ENCODE measurements at regions not wholly inside any gene's neighbourhood (a gene's known extent, or its start where the extent isn't known, plus 50 kb on each side); places are given as distances from the start of the nearest gene placed in this dataset.

DNA sequence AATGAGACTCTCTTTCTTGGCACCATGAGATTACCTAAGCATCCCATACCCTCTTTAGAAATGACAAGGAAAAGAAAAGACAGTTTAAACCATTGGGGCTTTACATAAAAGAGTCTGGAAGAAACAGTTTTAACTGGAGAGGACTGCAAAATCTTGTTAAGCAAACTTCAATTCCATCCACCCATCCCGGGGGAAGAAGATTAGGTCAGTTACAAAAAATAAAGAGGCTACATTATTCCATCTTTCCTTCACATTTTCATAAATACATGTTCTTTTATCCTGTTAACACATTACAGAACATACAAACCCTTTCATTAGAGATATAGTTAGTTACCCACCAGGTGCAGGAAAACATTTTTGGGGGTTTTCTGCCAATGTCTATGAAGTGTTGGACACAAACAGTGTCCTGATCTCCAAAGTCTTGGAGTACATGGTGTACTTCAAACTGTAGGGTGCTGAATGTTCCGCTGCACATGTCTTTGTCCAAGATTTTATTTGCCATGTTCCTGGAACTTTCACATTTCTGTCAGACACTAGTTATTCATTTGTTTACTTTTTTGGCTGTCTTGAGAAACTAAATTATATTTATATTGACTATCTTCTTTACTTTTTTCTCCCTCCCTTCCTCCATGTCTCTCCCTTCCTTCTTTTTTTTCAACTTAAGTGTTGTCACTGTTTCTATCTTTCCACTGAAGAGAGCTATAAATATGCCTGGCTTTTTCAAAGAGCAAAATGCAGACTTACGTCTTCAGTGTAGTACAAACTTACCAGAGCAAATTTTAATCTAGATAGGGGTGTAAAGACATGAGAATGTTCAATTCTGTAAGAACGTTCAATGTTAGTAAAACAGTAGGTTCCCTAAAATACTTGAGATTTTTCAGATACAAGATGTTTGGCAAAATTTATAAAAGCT is 410.9 kb upstream of the PRR16 start:
- 58 to 79% (median 71%) methylated on average over 4 of the region's 4 CpGs for WGBS, 5 donors
- peak overlapping the region in 1 of 5 donors; percentile 17 for H3K27ac ChIP-seq
- H3K9me3 ChIP-seq, result no peaks in the 10 kb centered on the region
- H3K36me3 ChIP-seq, result no peaks in the 10 kb centered on the region
- intact Hi-C loops (cut with DNase I; ENCODE audit: low total_unique reads), result no loop called here
- no peaks in the 10 kb centered on the region for H3K4me1 ChIP-seq
- H3K4me3 ChIP-seq, result no peak overlapping the region
- DNase-seq, result no peak
- H3K27me3 ChIP-seq, result no peaks in the 10 kb centered on the region
- TF ChIP-seq EP300 (IDR thresholded peaks at IDR 0.05) (no peak), POLR2AphosphoS5 (IDR thresholded peaks at IDR 0.05) (peak in 1 of 3 donors; percentile 22)

DNA sequence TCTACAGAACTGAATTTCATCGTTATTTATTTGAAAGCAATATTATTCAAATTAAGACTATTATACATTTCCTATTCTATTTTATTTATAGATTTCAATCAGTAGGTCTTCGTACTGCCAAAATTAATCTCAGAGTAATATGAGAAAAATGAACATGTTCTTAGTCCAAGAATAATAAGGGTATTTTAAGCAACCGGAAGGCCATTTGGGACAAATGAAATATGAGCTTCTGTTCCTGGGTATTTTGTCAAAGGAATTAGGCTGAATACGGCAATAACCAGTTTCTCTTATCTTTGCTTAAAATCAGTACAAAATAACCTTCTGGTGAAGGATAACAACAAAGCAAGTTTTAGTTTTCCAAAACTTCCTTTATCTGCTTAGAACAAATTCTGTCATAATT is 410.3 kb upstream of the PRR16 start:
- no peak for DNase-seq
- 67 to 82% (median 76%) methylated on average over 4 of the region's 4 CpGs for WGBS, 5 donors

DNA sequence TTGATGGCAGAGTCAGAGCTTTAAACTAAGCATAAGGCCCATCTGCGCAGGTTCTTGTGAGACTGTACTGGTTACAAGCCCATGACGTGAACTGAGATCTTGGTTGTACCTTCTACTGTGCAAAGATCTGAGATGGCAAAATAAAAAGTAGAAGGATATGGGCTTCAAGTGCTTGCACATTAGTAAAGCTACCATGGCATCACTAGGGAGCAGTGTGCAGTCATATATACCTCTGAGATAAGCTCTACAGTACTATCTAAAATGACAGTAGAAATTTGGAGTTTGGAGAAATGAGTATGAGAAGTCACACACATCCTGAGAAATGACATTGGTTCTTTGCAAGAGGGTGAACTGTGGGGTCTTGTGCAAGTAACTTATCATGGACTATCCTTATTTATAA is 408.2 kb upstream of the PRR16 start:
- intact Hi-C loops (cut with DNase I; ENCODE audit: low total_unique reads), result no loop called here
- Histone ChIP-seq H3K36me3 (no peaks in the 10 kb centered on the region), H3K27me3 (no peaks in the 10 kb centered on the region), H3K27ac (no peak overlapping the region), H3K4me1 (no peaks in the 10 kb centered on the region), H3K9me3 (no peaks in the 10 kb centered on the region), H3K4me3 (no peak overlapping the region)
- peak in 1 of 2 donors; percentile 36 for DNase-seq
- 82 to 89% (median 85%) methylated on average over 2 of the region's 2 CpGs for WGBS, 5 donors
- TF ChIP-seq, protein P1, sequence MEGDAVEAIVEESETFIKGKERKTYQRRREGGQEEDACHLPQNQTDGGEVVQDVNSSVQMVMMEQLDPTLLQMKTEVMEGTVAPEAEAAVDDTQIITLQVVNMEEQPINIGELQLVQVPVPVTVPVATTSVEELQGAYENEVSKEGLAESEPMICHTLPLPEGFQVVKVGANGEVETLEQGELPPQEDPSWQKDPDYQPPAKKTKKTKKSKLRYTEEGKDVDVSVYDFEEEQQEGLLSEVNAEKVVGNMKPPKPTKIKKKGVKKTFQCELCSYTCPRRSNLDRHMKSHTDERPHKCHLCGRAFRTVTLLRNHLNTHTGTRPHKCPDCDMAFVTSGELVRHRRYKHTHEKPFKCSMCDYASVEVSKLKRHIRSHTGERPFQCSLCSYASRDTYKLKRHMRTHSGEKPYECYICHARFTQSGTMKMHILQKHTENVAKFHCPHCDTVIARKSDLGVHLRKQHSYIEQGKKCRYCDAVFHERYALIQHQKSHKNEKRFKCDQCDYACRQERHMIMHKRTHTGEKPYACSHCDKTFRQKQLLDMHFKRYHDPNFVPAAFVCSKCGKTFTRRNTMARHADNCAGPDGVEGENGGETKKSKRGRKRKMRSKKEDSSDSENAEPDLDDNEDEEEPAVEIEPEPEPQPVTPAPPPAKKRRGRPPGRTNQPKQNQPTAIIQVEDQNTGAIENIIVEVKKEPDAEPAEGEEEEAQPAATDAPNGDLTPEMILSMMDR (IDR thresholded peaks at IDR 0.05), result no peak

More for the DNA sequence above, 410.3 kb upstream of the PRR16 start:
- peak overlapping the region in 1 of 5 donors; percentile 17 for H3K27ac ChIP-seq
- no peaks in the 10 kb centered on the region for H3K27me3 ChIP-seq
- no peaks in the 10 kb centered on the region for H3K4me1 ChIP-seq
- intact Hi-C loops (cut with DNase I; ENCODE audit: low total_unique reads), result no loop called here
- H3K4me3 ChIP-seq, result no peak overlapping the region
- H3K9me3 ChIP-seq, result no peaks in the 10 kb centered on the region
- H3K36me3 ChIP-seq, result no peaks in the 10 kb centered on the region
- no peak for TF ChIP-seq POLR2AphosphoS5 (IDR thresholded peaks at IDR 0.05)
- no peak for TF ChIP-seq POLR2A (IDR thresholded peaks at IDR 0.05)
- no peak for TF ChIP-seq EP300 (IDR thresholded peaks at IDR 0.05)
- TF ChIP-seq, protein P1 (IDR thresholded peaks at IDR 0.05), result no peak

DNA sequence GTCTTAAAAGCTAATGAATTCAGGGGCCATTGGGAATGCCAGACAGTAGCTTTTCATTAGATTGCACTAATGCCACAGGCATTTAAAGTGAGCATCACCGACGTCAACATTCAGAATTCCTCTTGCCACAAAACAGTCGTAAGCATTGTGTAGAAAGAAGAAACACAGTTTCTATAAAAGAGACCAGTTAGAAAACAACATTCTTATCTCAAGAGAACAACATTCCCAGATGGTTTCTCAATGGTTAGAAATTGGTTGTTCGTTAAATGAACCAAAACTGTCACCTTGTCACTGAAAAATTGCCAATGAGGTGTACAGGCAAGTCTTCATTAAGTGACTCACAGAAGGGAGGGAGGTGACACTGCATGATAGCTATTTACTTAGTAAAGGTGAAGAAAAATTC is 401.6 kb upstream of the PRR16 start:
- Histone ChIP-seq H3K9me3 (no peaks in the 10 kb centered on the region), H3K4me1 (no peaks in the 10 kb centered on the region), H3K27me3 (no peaks in the 10 kb centered on the region), H3K36me3 (no peaks in the 10 kb centered on the region), H3K4me3 (no peak overlapping the region), H3K27ac (no peak overlapping the region)
- TF ChIP-seq POLR2A (IDR thresholded peaks at IDR 0.05) (no peak), EP300 (IDR thresholded peaks at IDR 0.05) (no peak), POLR2AphosphoS5 (IDR thresholded peaks at IDR 0.05) (no peak)
- TF ChIP-seq, protein P1 (IDR thresholded peaks at IDR 0.05), result no peak
- no peak for DNase-seq
- intact Hi-C loops (cut with DNase I; ENCODE audit: low total_unique reads), result no loop called here
- 56 to 83% (median 73%) methylated on average over 4 of the region's 4 CpGs for WGBS, 5 donors
